HG03457 (cell line): ENCODE measurements at regions not wholly inside any gene's neighbourhood (a gene's known extent, or its start where the extent isn't known, plus 50 kb on each side); places are given as distances from the start of the nearest gene placed in this dataset.

Experiments used
- ATAC-seq: cut with Tn5 transposase; IDR thresholded peaks from one replicate; pipeline ENCODE4 v1.9.1; 2021; ENCODE audit warnings: moderate number of reproducible peaks; ENCODE audit not compliant: unreplicated experiment

- ATAC-seq: no peak
Observed at GRCh38 chr5:153432583-153432982, 57.9 kb upstream of the GRIA1 start.

- ATAC-seq: no peak
Observed at GRCh38 chr5:153437251-153437650, 53.2 kb upstream of the GRIA1 start.

- ATAC-seq: no peak
Observed at GRCh38 chr5:153439130-153439529, 51.3 kb upstream of the GRIA1 start.
